ENCODE measurements at regions not wholly inside any gene's neighbourhood (a gene's known extent, or its start where the extent isn't known, plus 50 kb on each side); places are given as distances from the start of the nearest gene placed in this dataset.

GRCh38 chr10:84059526-84059925, 79.8 kb upstream of the GHITM start:
- Histone ChIP-seq H3K9me3 (ENCODE audit: control insufficient read depth, low read length) (peaks cover 7% of the 10 kb centered on the region), H3K4me3 (ENCODE audit: low read length) (no peak overlapping the region), H3K27me3 (replicated peaks; ENCODE audit: control insufficient read depth, insufficient read depth, low read length) (no peaks in the 10 kb centered on the region), H3K4me1 (ENCODE audit: control insufficient read depth, insufficient read depth, low read length) (peaks cover 12% of the 10 kb centered on the region), H3K9ac (ENCODE audit: low read length) (no peak overlapping the region), H3K36me3 (ENCODE audit: control insufficient read depth, insufficient read depth, low read length, severe bottlenecking) (no peaks in the 10 kb centered on the region)
- DNase-seq (ENCODE audit: low read depth) = no peak

- H3K9me3 ChIP-seq (ENCODE audit: control insufficient read depth, low read length) = no peaks in the 10 kb centered on the region
- no peak overlapping the region for H3K4me3 ChIP-seq (ENCODE audit: low read length)
- H3K36me3 ChIP-seq (ENCODE audit: control insufficient read depth, insufficient read depth, low read length, severe bottlenecking) = no peaks in the 10 kb centered on the region
- peaks cover 12% of the 10 kb centered on the region for H3K4me1 ChIP-seq (ENCODE audit: control insufficient read depth, insufficient read depth, low read length)
- no peak for DNase-seq (ENCODE audit: low read depth)
- no peaks in the 10 kb centered on the region for H3K27me3 ChIP-seq (replicated peaks; ENCODE audit: control insufficient read depth, insufficient read depth, low read length)
- no peak overlapping the region for H3K9ac ChIP-seq (ENCODE audit: low read length)
These were observed 75.9 kb upstream of the GHITM start for GRCh38 chr10:84063440-84063839.

GRCh38 chr10:84065804-84066601, 73.3 kb upstream of the GHITM start:
- no peak overlapping the region for H3K9ac ChIP-seq (ENCODE audit: low read length)
- H3K4me3 ChIP-seq (ENCODE audit: low read length) = no peak overlapping the region
- no peaks in the 10 kb centered on the region for H3K27me3 ChIP-seq (replicated peaks; ENCODE audit: control insufficient read depth, insufficient read depth, low read length)
- H3K9me3 ChIP-seq (ENCODE audit: control insufficient read depth, low read length) = no peaks in the 10 kb centered on the region
- no peak for DNase-seq (ENCODE audit: low read depth)
- H3K4me1 ChIP-seq (ENCODE audit: control insufficient read depth, insufficient read depth, low read length) = peaks cover 12% of the 10 kb centered on the region
- no peaks in the 10 kb centered on the region for H3K36me3 ChIP-seq (ENCODE audit: control insufficient read depth, insufficient read depth, low read length, severe bottlenecking)

GRCh38 chr10:84074521-84074920, 64.8 kb upstream of the GHITM start:
- Histone ChIP-seq H3K27me3 (replicated peaks; ENCODE audit: control insufficient read depth, insufficient read depth, low read length) (no peaks in the 10 kb centered on the region), H3K4me1 (ENCODE audit: control insufficient read depth, insufficient read depth, low read length) (peaks cover 32% of the 10 kb centered on the region), H3K4me3 (ENCODE audit: low read length) (no peak overlapping the region), H3K9ac (ENCODE audit: low read length) (peak overlapping the region; percentile 79), H3K9me3 (ENCODE audit: control insufficient read depth, low read length) (no peaks in the 10 kb centered on the region), H3K36me3 (ENCODE audit: control insufficient read depth, insufficient read depth, low read length, severe bottlenecking) (no peaks in the 10 kb centered on the region)
- DNase-seq (ENCODE audit: low read depth) = no peak

- Histone ChIP-seq H3K9me3 (ENCODE audit: control insufficient read depth, low read length) (no peaks in the 10 kb centered on the region), H3K36me3 (ENCODE audit: control insufficient read depth, insufficient read depth, low read length, severe bottlenecking) (no peaks in the 10 kb centered on the region), H3K9ac (ENCODE audit: low read length) (peak overlapping the region; percentile 79), H3K4me3 (ENCODE audit: low read length) (peak overlapping the region; percentile 14), H3K4me1 (ENCODE audit: control insufficient read depth, insufficient read depth, low read length) (peaks cover 32% of the 10 kb centered on the region), H3K27me3 (replicated peaks; ENCODE audit: control insufficient read depth, insufficient read depth, low read length) (no peaks in the 10 kb centered on the region)
- no peak for DNase-seq (ENCODE audit: low read depth)
These were observed 63.9 kb upstream of the GHITM start for GRCh38 chr10:84075226-84076046.

GRCh38 chr10:84076047-84076388, 63.3 kb upstream of the GHITM start:
- Histone ChIP-seq H3K9me3 (ENCODE audit: control insufficient read depth, low read length) (no peaks in the 10 kb centered on the region), H3K4me3 (ENCODE audit: low read length) (peak overlapping the region; percentile 69), H3K9ac (ENCODE audit: low read length) (peak overlapping the region; percentile 79), H3K4me1 (ENCODE audit: control insufficient read depth, insufficient read depth, low read length) (peaks cover 32% of the 10 kb centered on the region), H3K36me3 (ENCODE audit: control insufficient read depth, insufficient read depth, low read length, severe bottlenecking) (no peaks in the 10 kb centered on the region), H3K27me3 (replicated peaks; ENCODE audit: control insufficient read depth, insufficient read depth, low read length) (no peaks in the 10 kb centered on the region)
- peak; percentile 91 for DNase-seq (ENCODE audit: low read depth)

- peaks cover 32% of the 10 kb centered on the region for H3K4me1 ChIP-seq (ENCODE audit: control insufficient read depth, insufficient read depth, low read length)
- no peaks in the 10 kb centered on the region for H3K36me3 ChIP-seq (ENCODE audit: control insufficient read depth, insufficient read depth, low read length, severe bottlenecking)
- peak overlapping the region; percentile 69 for H3K4me3 ChIP-seq (ENCODE audit: low read length)
- H3K27me3 ChIP-seq (replicated peaks; ENCODE audit: control insufficient read depth, insufficient read depth, low read length) = no peaks in the 10 kb centered on the region
- no peaks in the 10 kb centered on the region for H3K9me3 ChIP-seq (ENCODE audit: control insufficient read depth, low read length)
- DNase-seq (ENCODE audit: low read depth) = peak; percentile 69
- H3K9ac ChIP-seq (ENCODE audit: low read length) = peak overlapping the region; percentile 79
These were observed 62.6 kb upstream of the GHITM start for GRCh38 chr10:84076540-84077195.

- Histone ChIP-seq H3K9me3 (ENCODE audit: control insufficient read depth, low read length) (no peaks in the 10 kb centered on the region), H3K27me3 (replicated peaks; ENCODE audit: control insufficient read depth, insufficient read depth, low read length) (no peaks in the 10 kb centered on the region), H3K4me1 (ENCODE audit: control insufficient read depth, insufficient read depth, low read length) (peaks cover 32% of the 10 kb centered on the region), H3K4me3 (ENCODE audit: low read length) (no peak overlapping the region), H3K36me3 (ENCODE audit: control insufficient read depth, insufficient read depth, low read length, severe bottlenecking) (no peaks in the 10 kb centered on the region), H3K9ac (ENCODE audit: low read length) (no peak overlapping the region)
- no peak for DNase-seq (ENCODE audit: low read depth)
These were observed 61.5 kb upstream of the GHITM start for GRCh38 chr10:84077768-84078167.

- Histone ChIP-seq H3K27me3 (replicated peaks; ENCODE audit: control insufficient read depth, insufficient read depth, low read length) (no peaks in the 10 kb centered on the region), H3K9me3 (ENCODE audit: control insufficient read depth, low read length) (peaks cover 6% of the 10 kb centered on the region)
These were observed 60.5 kb upstream of the GHITM start for GRCh38 chr10:84078771-84079170.

GRCh38 chr10:84084342-84084741, 55.0 kb upstream of the GHITM start:
- peak overlapping the region; percentile 37 for H3K9ac ChIP-seq (ENCODE audit: low read length)
- no peaks in the 10 kb centered on the region for H3K36me3 ChIP-seq (ENCODE audit: control insufficient read depth, insufficient read depth, low read length, severe bottlenecking)
- DNase-seq (ENCODE audit: low read depth) = no peak
- peaks cover 9% of the 10 kb centered on the region for H3K9me3 ChIP-seq (ENCODE audit: control insufficient read depth, low read length)
- peaks cover 34% of the 10 kb centered on the region for H3K4me1 ChIP-seq (ENCODE audit: control insufficient read depth, insufficient read depth, low read length)
- no peaks in the 10 kb centered on the region for H3K27me3 ChIP-seq (replicated peaks; ENCODE audit: control insufficient read depth, insufficient read depth, low read length)
- H3K4me3 ChIP-seq (ENCODE audit: low read length) = no peak overlapping the region

More at GRCh38 chr10:84078771-84079170, 60.5 kb upstream of the GHITM start:
- Histone ChIP-seq H3K9ac (ENCODE audit: low read length) (no peak overlapping the region), H3K36me3 (ENCODE audit: control insufficient read depth, insufficient read depth, low read length, severe bottlenecking) (no peaks in the 10 kb centered on the region), H3K4me1 (ENCODE audit: control insufficient read depth, insufficient read depth, low read length) (peaks cover 33% of the 10 kb centered on the region), H3K4me3 (ENCODE audit: low read length) (no peak overlapping the region)
- no peak for DNase-seq (ENCODE audit: low read depth)

GRCh38 chr10:84087202-84087601, 52.1 kb upstream of the GHITM start:
- no peak for DNase-seq (ENCODE audit: low read depth)
- H3K9ac ChIP-seq (ENCODE audit: low read length) = no peak overlapping the region
- H3K4me3 ChIP-seq (ENCODE audit: low read length) = no peak overlapping the region
- H3K4me1 ChIP-seq (ENCODE audit: control insufficient read depth, insufficient read depth, low read length) = peaks cover 36% of the 10 kb centered on the region
- peaks cover 9% of the 10 kb centered on the region for H3K9me3 ChIP-seq (ENCODE audit: control insufficient read depth, low read length)
- no peaks in the 10 kb centered on the region for H3K36me3 ChIP-seq (ENCODE audit: control insufficient read depth, insufficient read depth, low read length, severe bottlenecking)
- H3K27me3 ChIP-seq (replicated peaks; ENCODE audit: control insufficient read depth, insufficient read depth, low read length) = no peaks in the 10 kb centered on the region
